ENCODE measurements at regions not wholly inside any gene's neighbourhood (a gene's known extent, or its start where the extent isn't known, plus 50 kb on each side); places are given as distances from the start of the nearest gene placed in this dataset.

DNA sequence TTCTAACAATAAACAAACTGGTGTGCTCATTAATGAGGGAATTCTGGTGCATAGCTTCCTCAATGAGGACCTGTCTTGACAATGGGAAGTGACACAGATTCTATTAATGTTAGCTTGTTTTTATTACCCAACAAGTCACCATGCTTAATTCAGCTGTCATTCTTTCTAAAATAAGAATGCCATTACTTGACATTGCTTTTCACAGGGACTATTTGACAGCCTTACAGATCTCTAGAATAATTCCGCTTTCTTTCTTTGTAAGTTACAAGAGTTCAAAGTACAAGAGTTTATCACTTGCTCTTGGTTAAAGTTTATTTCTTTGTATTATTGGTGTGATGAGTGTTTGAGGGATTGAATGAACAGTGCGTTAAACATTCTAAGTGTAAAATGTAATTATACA is 127.0 kb upstream of the COL5A2 start:
- TF ChIP-seq, protein P1, sequence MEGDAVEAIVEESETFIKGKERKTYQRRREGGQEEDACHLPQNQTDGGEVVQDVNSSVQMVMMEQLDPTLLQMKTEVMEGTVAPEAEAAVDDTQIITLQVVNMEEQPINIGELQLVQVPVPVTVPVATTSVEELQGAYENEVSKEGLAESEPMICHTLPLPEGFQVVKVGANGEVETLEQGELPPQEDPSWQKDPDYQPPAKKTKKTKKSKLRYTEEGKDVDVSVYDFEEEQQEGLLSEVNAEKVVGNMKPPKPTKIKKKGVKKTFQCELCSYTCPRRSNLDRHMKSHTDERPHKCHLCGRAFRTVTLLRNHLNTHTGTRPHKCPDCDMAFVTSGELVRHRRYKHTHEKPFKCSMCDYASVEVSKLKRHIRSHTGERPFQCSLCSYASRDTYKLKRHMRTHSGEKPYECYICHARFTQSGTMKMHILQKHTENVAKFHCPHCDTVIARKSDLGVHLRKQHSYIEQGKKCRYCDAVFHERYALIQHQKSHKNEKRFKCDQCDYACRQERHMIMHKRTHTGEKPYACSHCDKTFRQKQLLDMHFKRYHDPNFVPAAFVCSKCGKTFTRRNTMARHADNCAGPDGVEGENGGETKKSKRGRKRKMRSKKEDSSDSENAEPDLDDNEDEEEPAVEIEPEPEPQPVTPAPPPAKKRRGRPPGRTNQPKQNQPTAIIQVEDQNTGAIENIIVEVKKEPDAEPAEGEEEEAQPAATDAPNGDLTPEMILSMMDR (IDR thresholded peaks at IDR 0.05 in 4 of 5, conservative IDR thresholded peaks at IDR 0.05 in 1 of 5): no peak
- no peak for TF ChIP-seq POLR2A (IDR thresholded peaks at IDR 0.05)

All from gastrocnemius medialis (tissue), 4 donors.